ENCODE measurements at regions not wholly inside any gene's neighbourhood (a gene's known extent, or its start where the extent isn't known, plus 50 kb on each side); places are given as distances from the start of the nearest gene placed in this dataset.
"Not testable (repeated sequence)": the region's sequence is repeated elsewhere in the genome, so short reads cannot be mapped to it uniquely, and the experiment has no call there.

GRCh38 chr15:87578776-87579175, 677.8 kb downstream of the NTRK3 start:
- no peak for DNase-seq (ENCODE audit: low spot score)

GRCh38 chr15:87577336-87577735, 679.2 kb downstream of the NTRK3 start:
- no peak for DNase-seq (ENCODE audit: low spot score)

GRCh38 chr15:87576486-87577176, 679.9 kb downstream of the NTRK3 start:
- no peak for DNase-seq (ENCODE audit: low spot score)

- DNase-seq (ENCODE audit: low spot score), result no peak
These were observed 680.6 kb downstream of the NTRK3 start for GRCh38 chr15:87575896-87576473.

GRCh38 chr15:87573534-87573933, 683.0 kb downstream of the NTRK3 start:
- no peak for DNase-seq (ENCODE audit: low spot score)

- DNase-seq (ENCODE audit: low spot score), result no peak
These were observed 683.5 kb downstream of the NTRK3 start for GRCh38 chr15:87573039-87573438.

- no peak for DNase-seq (ENCODE audit: low spot score)
These were observed 684.1 kb downstream of the NTRK3 start for GRCh38 chr15:87572381-87572910.

- no peak for DNase-seq (ENCODE audit: low spot score)
These were observed 686.3 kb downstream of the NTRK3 start for GRCh38 chr15:87570206-87570605.

- no peak for DNase-seq (ENCODE audit: low spot score)
These were observed 687.0 kb downstream of the NTRK3 start for GRCh38 chr15:87569581-87569980.

GRCh38 chr15:87567406-87568030, 689.0 kb downstream of the NTRK3 start:
- DNase-seq (ENCODE audit: low spot score), result no peak

GRCh38 chr15:87566236-87566635, 690.3 kb downstream of the NTRK3 start:
- no peak for DNase-seq (ENCODE audit: low spot score)

- no peak for DNase-seq (ENCODE audit: low spot score)
These were observed 691.9 kb downstream of the NTRK3 start for GRCh38 chr15:87564681-87565080.

GRCh38 chr15:87563869-87564268, 692.7 kb downstream of the NTRK3 start:
- no peak for DNase-seq (ENCODE audit: low spot score)

GRCh38 chr15:87562203-87562602, 694.3 kb downstream of the NTRK3 start:
- no peak for DNase-seq (ENCODE audit: low spot score)

GRCh38 chr15:87561641-87562040, 694.9 kb downstream of the NTRK3 start:
- no peak for DNase-seq (ENCODE audit: low spot score)

- DNase-seq (ENCODE audit: low spot score), result no peak
These were observed 698.7 kb downstream of the NTRK3 start for GRCh38 chr15:87557881-87558280.

- no peak for DNase-seq (ENCODE audit: low spot score)
These were observed 699.7 kb downstream of the NTRK3 start for GRCh38 chr15:87556886-87557285.

GRCh38 chr15:87549860-87550259, 706.7 kb downstream of the NTRK3 start:
- no peak for DNase-seq (ENCODE audit: low spot score)

GRCh38 chr15:87549296-87549695, 707.2 kb downstream of the NTRK3 start:
- no peak for DNase-seq (ENCODE audit: low spot score)

GRCh38 chr15:87548590-87548989, 707.9 kb downstream of the NTRK3 start:
- DNase-seq (ENCODE audit: low spot score), result not testable (repeated sequence)

- DNase-seq (ENCODE audit: low spot score), result no peak
These were observed 708.9 kb downstream of the NTRK3 start for GRCh38 chr15:87547470-87548181.

GRCh38 chr15:87538327-87538834, 718.2 kb downstream of the NTRK3 start:
- DNase-seq (ENCODE audit: low spot score), result no peak

Measured in LoVo (cell line).